Activated gamma-delta T cell (primary cell): ENCODE measurements at regions not wholly inside any gene's neighbourhood (a gene's known extent, or its start where the extent isn't known, plus 50 kb on each side); places are given as distances from the start of the nearest gene placed in this dataset.
"Not testable (repeated sequence)": the region's sequence is repeated elsewhere in the genome, so short reads cannot be mapped to it uniquely, and the experiment has no call there.

Source experiments
- DNase-seq: peaks from one replicate; lab custom pipeline; 2025; lab: John Stamatoyannopoulos, UW

DNA sequence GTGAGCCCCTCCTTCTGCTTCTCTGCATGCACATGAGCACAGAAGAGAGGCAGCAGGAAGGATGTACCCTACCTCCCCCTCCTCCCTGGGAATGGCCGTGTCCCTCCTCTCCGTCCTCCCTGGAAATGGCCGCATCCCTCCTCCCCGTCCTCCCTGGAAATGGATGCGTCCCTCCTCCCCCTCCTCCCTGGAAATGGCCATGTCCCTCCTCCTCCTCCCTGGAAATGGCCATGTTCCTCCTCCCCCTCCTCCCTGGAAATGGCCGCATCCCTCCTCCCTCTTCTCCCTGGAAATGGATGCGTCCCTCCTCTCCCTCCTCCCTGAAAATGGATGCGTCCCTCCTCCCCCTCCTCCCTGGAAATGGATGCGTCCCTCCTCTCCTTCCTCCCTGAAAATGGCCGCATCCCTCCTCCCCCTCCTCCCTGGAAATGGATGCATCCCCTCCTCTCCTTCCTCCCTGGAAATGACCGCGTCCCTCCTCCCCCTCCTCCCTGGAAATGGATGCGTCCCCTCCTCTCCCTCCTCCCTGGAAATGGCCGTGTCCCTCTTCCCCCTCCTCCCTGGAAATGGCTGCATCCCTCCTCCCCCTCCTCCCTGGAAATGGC lies 428.6 kb downstream of the AACS start:
- DNase-seq = no peak

DNA sequence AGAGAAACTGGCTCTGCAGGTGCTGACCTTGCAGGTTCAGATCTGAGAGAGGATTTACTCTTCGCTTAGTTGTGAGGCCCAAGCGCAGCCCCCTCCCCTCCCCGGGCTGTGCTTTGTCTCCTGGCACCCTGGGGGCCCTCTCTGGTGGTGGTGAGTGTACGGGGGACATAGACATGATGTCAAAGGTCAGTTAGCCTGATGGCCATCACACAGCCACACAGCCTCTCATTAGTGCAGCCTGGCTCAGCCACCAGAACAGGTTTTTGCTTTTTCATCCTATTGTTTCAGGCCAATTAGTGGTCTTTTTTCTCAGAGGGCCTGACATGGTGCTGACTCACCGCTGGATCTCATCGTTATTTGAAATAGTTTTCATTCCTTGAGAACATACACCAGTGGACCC lies 437.9 kb downstream of the AACS start:
- no peak for DNase-seq

DNA sequence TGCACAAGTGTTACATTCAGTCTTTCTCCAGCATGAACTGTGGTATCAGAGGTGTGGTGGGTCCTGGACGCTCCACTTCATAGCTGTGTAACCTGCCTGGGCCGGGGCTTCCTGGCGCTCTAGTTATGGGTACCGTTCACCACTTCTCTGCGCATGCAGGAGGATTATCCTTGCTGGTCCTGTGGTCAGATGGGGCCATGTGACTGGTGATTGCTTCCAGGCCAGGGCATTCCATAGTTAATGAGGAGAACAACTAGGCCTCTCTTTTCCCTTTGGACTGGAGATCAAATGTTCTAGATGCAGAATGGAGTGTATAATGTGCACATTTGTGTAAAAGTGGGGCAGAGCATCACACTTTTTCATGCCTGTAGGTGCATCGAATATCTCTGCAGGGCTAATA lies 444.0 kb downstream of the AACS start:
- no peak for DNase-seq

DNA sequence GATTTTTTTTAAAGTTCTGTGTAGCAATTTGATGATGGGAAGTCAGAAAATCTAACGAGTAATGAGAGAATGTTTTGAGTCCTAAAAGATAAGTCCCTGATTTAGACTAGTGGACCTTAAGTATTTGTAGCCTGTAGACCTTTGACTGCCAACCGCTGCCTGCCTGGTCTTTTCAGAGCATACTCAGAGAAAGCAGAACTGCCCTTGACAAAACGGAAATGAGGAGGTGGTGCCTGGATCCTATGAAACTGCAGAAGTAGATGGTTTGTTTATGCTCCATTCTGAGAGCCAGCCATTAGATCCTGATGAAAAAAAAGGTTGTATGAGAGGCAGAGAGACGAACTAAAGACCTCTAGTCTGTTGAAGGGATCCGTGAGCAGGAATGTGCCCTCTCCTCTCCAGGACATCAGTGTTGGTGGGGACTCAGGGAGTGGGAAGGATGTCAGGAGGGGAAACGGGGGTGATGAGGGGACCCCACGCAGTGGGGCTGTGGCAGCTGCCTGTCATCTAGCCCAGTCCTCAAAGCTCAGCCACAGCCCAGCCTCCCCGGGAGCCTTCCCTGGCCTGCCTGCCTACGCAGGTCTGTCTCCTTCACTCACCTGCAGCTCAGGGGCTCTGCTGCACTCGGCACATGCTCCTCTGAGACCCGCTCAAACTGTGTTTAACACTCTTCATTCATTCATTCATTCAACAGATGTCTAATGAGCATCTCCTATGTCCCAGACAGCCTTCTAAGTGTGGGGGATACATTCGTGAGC lies 447.5 kb downstream of the AACS start:
- no peak for DNase-seq

DNA sequence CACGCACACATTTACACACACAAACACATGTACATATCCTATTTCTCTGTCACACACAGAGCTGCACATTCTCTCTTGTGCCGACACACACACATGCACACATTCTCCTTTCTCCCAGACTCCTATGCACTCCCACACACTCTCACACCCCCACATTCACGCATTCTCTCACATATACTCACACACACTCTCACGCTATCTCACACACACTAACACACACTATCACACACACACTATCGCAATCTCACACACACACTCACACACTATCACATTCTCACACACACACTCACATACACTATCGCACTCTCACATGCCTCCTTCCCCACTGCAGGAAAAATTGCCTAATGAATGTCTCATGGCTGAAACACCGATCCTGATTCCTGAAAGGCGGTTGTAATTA lies 450.7 kb downstream of the AACS start:
- DNase-seq = no peak

DNA sequence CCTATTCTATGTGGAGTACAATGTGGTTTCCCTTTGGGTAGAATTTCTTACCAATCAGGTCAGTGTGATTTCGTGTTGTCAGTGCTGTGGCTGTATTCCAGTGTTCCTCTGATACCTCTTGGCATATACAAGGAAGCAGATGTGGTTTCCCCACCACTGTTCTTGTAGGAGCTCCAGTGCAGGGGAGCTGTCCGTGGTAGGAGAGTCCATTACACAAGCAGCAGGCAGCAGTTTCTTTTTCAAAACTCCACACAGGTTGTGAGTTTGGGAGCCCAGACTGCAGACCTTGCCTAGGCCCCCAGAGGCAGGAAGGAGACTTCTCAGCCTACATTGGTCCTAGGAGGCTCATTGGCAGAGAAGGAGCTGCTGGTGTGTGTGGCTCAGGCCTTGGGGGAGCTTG lies 452.8 kb downstream of the AACS start:
- DNase-seq = no peak

DNA sequence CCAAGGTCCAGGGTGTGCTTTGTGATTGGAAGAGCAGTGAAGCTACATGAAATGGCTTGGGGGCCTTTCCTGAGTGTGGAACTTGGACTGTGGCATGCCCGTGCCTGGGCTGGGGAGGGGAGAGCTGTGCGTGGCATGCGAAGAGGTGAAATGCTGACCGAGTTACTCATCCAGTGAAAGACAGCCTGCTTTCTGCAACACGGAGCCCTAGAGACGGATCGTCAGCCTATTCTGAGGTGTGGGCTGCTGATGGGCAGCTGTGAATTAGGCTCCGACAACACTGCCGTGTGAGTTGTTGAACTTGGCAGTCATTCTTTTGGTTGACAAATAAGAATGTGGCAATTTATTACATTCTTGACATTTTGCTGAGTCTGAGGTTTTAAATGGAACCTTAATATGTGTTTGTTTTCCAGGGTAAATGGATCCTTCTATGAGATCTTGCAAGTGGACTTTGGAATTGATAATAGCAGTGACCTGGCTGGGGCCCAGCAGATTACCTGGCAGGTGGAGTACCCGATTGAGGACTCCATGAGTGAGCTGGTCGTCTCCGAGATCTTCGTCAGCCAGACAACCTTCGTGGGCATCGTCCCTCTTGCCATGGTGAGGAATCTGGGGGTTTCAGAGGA lies 453.9 kb downstream of the AACS start:
- no peak for DNase-seq

DNA sequence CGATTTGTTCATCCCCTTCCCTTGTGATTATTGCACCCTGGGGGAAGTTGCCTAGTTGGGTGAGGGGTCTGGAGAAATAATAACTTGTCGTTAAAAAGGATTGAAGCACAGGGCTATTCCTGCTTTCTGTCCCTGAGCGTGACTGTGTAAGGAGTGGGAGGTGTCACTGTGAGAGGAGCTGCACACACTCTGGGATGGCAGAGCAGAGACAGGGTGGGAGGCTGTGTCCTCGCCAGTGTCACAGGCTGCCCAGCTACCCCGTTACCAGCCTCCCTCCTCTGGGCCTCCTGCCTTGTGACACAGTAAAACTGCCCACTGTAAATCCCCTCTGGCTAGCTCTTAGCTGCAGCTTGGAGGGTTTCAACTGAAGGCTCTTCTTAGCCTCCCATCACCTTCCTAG lies 460.6 kb downstream of the AACS start:
- no peak for DNase-seq

DNA sequence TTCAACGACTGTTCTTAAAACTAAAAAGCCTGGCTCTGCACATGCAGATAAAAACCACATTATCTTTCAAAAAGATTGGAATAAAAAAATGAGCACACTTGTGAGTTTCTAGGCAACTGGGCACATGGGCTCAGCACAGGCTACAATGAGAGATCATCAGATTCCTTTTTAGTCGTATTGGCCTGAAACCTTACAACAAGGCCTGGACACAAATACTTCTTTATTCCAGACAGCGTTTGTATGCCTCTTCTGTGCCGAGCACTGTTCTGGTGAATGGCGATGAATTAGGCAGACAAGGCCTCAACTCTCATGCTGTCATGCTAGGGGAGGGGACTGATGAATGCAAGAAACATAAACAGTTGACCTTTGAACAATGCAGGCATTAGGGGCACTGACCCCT lies 463.0 kb downstream of the AACS start:
- DNase-seq = no peak

DNA sequence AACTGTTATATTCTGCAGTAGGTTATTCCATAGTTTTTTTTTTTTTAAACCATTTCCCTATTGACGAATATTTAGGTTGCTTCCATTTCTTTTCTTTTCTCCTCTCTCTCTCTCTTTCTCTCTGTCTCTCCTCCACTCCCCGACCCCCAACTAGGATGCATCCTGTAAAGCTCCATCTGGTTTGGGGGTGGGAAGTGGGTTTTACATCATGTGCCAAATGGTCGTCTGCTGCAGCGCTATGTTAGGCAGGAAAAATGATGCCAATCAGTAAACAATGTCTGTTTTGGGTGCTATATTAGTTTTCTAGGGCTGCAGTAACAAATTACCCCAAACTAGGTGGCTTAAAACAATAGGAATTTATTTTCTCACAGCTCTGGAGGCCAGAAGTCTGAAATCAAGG lies 465.0 kb downstream of the AACS start:
- DNase-seq = no peak

DNA sequence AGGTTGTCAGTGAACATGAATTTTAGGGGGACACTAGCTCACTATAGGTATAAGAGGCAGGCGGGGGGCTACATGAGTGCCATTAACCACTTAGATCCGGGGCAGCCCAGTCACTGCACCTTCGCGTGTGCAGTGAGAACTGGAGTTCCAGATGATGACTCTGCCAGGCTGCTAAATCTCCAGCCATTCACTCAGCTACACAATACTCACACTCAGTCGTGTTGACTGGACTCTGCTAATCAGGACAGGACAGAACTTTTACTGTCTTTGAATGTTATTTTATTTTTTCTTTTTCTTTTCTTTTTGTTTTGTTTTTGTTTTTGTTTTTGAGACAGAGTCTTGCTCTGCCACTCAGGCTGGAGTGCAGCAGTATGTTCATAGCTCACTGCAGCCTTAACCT lies 465.6 kb downstream of the AACS start:
- DNase-seq = no peak

DNA sequence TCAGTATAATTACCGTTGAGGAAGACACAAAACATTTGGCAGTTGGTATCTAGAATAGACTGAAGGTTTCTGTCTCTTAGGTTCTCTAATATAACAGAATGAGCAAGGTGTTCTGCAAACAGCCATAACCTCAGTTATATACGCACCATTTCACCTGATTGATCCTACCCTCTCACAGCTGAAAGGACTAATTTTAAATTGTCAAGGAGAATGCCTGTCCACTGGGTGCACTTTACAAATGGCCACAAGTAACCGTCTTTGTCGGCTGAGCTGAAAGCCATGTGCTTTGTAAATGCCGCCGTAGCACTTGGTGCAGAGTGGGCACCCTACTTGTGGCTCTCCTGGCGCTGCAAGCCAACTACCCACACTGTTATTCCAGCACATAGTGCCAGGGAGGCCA lies 466.3 kb downstream of the AACS start:
- DNase-seq = no peak

DNA sequence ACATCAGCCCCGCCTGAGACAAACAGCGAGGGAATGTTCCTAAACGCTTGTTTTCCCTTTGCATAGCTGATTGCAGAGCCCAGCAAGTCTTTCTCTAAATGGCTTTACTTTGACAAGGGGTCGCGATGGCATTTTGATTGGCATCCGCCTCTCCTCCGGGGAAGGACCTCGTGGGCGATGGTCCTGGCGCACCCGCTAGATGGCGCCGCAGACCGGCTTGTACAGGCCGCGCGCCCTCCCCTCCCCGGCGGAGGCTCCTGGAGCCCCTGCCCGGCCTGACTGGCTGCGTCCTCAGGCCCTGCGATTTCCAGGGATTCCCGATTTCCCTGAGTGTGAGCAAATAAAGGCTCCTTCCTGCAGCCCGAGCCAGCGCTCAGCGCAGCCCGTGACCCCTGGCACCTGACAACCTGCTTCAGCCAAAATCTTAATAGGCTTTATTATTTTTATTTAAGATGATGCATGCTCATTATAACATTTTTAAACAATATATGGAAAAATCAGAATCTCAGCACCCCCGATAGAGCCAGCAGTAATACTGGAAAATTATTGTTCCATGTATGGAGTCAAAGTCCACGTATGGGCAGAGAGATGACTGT lies 468.3 kb downstream of the AACS start:
- DNase-seq = no peak

DNA sequence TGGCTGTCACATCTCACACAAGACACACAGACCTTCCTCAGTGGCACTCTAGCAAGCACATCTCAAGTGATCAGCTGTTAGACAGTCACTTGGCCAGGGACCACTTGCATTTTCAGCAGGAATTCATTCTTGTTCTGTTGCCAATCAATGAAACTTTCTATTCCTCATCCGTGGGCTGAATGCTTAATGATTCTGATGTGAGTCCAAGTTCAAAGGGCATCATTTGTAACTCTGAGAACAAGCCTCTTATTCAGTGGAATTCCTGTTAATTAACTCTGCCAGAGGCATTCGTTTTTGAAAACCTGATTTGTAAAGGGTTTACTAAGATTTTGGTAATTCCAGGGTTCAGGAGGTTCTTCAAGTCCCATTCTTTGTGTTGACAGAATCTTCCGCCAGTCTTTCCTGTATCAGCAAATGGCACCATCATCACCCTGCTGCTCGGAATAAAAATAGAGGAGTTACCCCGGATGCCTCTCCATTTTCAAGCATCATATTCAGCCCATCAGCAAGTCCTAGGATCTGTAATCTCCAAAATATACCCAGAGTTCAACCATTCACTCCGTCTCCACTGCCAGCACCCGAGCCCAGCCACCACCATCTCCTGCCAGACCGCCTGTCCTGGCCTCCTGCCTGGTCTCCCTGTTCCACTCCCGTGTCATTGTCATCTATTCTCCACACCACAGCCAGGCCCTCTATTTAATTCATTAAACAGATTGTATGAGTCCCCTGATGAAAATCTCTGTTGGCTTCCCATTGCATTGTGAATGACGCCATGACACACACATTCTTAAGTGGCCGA lies 473.4 kb downstream of the AACS start:
- no peak for DNase-seq

DNA sequence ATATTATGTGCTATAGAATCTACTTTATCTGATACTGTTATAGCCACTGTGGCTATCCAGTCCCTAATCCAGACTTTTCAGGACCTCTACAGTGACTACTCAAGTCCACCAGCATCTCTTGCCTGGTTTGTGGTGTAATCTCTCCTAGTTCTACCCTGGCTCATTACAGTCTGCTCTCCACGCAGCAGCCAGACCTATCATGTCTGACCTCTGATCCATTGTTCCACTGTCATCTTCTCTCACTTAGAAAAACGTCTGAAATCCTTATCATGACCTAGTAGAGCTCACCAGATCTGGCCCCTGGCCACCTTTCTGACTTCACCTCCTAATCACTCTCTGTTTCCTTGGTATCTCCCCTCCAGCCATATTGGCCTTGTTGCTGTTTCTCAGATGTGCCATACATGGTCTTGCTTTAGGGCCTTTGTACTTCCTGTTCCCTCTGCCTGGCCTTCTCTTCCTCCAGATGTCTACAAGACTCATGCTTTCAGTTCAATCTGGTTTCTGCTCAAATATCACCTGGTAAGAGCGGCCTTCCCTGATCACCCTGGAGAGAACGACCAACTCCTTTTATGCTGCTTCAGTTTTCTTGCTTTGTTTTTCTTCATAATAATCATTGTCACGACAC lies 475.5 kb downstream of the AACS start:
- no peak for DNase-seq

DNA sequence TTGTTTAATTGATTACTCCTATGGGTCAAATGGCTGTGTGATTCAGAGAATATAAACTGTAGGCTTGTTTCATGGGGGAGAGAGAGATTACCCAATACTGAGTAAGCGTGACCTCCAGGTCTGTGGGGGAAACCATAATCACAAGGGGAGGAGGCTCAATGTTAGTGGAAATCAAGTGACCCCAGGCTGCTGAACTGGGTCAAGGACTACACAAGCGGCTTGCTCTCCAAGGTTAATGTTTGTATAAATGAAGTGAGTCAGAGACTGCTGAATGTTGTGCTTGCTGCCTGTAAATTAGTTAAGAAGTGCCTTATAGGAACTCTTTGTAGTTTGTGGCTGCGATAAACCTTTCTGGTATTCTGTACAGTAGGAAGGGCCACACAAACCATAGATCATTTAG lies 479.7 kb downstream of the AACS start:
- DNase-seq = no peak

DNA sequence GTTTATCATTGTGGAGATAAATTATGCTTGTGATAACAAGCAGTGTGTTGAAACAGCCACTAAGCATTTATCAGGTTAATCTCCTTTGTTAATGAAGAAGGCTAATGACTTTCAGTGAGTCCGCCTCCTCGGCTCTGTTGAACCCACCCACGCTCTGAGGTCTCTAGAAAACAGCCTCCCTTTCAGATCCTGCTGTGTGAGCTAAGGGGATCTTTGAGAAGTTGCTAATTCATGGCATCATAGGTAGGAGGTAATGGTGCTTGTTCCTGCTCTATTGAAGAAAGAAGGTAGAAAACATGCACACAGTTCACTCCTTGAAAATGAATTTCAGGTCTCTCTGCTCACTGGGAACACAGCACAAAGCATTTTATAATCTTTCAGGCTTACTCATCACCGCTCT lies 483.9 kb downstream of the AACS start:
- no peak for DNase-seq

DNA sequence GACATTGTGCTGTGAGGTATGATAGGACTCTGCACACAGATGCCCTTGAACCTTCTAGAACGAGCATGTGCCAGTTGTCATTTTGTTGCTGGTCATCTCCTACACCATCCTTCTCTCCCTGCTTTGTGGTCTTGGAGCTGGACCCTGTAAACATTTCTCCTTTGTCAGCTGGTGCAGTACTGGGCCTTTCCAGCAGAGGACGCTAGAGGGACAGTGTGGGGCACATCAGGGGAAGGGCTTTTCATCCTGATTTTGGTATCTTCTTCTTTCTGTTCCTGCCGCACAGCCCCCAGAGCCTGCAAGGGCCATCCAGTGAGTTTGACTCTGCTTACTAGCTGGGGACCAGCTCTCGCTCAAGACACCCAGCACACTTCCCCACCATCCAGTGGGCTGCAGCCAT lies 484.6 kb downstream of the AACS start:
- DNase-seq = no peak

DNA sequence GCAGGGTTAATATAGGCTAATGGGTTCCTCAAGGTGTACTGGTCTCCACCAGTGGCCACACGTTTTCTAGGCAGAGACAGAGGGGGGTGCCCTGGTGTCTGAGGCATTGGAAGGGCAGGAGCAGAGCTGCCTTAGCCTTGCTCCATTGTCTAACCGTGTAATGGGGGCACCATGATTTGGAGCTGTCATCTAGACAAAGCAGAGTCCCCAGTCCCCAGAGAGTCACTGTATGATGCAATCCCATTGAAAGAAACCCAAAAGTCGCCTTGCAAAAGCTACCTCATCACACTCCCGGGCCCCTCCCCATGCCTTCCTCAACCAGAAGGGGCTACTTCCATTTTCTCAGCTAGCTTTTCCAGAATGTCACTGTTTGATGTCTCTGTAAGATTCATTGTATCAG lies 487.1 kb downstream of the AACS start:
- no peak for DNase-seq

DNA sequence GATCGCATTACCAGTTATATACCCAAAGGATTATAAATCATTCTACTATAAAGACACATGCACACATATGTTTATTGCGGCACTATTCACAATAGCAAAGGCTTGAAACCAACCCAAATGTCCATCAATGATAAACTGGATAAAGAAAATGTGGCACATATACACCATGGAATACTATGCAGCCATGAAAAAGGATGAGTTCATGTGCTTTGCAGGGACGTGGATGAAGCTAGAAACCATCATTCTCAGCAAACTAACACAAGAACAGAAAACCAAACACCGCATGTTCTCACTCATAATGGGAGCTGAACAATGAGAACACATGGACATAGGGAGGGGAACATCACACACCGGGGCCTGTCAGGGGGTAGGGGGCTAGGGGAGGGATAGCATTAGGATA lies 495.8 kb downstream of the AACS start:
- not testable (repeated sequence) for DNase-seq

DNA sequence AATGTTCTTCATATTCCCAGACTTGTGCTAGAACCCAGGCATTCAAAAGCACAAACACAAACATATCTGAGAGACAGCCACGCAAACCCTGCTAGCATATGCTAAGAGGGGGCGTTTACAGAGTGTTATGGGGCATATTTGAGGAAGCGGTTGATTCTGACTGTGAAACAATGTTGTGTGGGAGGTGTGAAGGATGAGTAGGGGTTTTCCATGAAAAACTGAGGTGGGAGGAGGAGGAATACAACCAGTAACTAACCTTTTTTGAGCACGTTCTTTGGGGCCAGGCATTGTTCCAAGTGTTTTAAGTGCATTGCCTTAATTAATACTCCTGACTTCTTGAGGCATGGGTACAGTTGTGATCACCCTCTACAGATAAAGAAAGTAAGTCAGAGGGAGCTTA lies 499.5 kb downstream of the AACS start:
- no peak for DNase-seq

DNA sequence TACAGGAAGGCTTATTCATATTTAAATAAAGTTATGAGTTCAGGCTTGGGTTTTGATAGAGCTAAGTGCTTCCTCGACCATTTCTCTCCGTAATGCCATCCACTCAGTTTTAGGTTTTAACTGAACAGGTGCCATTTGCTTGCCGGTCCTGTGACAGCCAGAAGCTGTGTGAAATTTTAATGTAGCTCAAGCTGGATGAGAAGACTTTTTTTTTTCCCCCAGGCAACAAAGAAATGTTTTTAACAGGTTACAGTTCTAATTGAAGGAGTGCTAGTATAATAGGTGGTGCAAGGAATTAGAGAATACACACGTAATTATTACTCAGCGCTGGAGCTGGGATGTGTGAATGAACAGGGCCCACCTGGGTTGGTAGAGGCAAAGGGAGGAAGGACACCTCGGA lies 502.3 kb downstream of the AACS start:
- DNase-seq = no peak
